Ascending aorta (tissue), 2 donors: ENCODE measurements at regions not wholly inside any gene's neighbourhood (a gene's known extent, or its start where the extent isn't known, plus 50 kb on each side); places are given as distances from the start of the nearest gene placed in this dataset.

ENCODE experiments used
- DNase-seq, 2 donors: peaks; one replicate each; pipeline ENCODE4 v3.0.0-alpha.2; 2019; ENCODE audit warnings: low spot score in 2 of 2
- H3K27ac ChIP-seq, 2 donors: fragments of 200-600 bp; sonication (generic); one replicate each; pipeline ENCODE4 v1.5.1; 2016 to 2017; ENCODE audit warnings: mild to moderate bottlenecking in 1 of 2
- H3K27me3 ChIP-seq: fragments of 200-600 bp; sonication (generic); one replicate; pipeline ENCODE4 v1.5.1; 2017
- H3K36me3 ChIP-seq, 2 donors: fragments of 200-600 bp; sonication (generic); one replicate each; pipeline ENCODE4 v1.5.1; 2016
- H3K4me1 ChIP-seq, 2 donors: fragments of 200-600 bp; sonication (generic); one replicate each; pipeline ENCODE4 v1.5.1; 2016 to 2017; ENCODE audit warnings: mild to moderate bottlenecking in 1 of 2
- H3K4me3 ChIP-seq, 2 donors: fragments of 200-600 bp; sonication (generic); one replicate each; pipeline ENCODE4 v1.5.1; 2016 to 2017; ENCODE audit warnings: mild to moderate bottlenecking in 1 of 2
- H3K9me3 ChIP-seq, 2 donors: fragments of 200-600 bp; sonication (generic); one replicate each; pipeline ENCODE4 v1.5.1; 2016
- intact Hi-C: fragments of 100-400 bp; cut with DNase I; formaldehyde crosslinking; loops from one replicate; pipeline ENCODE4 v1.15.1; 2023
- TF ChIP-seq, protein P1 (sequence below), 3 experiments: fragments of 200-600 bp in 2 of 3; fragments of 450-650 bp in 1 of 3; sonication (generic) in 2 of 3; IDR thresholded peaks; one replicate each; pipeline ENCODE4 v1.5.1; 2016 to 2019; ENCODE audit warnings: antibody characterized with exemption in 3 of 3, mild to moderate bottlenecking in 1 of 3, moderate library complexity in 1 of 3

DNA sequence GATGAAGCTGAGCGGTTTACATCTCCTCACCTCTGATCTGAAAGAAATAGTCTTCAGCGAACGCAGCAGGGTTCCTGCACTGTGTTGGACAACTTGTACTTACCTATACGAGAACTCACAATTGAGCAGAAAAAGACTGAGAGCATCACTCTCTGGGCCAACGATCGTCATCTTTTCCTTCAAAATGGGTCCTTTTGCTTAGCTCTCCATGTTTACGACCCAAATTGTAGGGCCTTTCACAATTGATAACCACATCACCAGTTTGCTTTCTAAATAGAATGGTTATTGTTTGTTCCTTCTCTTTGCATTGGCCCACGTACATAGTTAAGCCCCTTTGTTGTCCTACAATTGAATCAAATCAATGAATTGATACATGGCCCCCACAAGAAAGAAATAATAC, 110.0 kb upstream of the DMRT1 start:
- peak in 1 of 2 donors; percentile 39 for DNase-seq
- H3K4me1 ChIP-seq: peaks cover 18 to 52% of the 10 kb centered on the region in 2 donors
- H3K9me3 ChIP-seq: no peaks in the 10 kb centered on the region
- intact Hi-C loops: no loop called here
- no peaks in the 10 kb centered on the region for H3K27me3 ChIP-seq
- TF ChIP-seq, protein P1, sequence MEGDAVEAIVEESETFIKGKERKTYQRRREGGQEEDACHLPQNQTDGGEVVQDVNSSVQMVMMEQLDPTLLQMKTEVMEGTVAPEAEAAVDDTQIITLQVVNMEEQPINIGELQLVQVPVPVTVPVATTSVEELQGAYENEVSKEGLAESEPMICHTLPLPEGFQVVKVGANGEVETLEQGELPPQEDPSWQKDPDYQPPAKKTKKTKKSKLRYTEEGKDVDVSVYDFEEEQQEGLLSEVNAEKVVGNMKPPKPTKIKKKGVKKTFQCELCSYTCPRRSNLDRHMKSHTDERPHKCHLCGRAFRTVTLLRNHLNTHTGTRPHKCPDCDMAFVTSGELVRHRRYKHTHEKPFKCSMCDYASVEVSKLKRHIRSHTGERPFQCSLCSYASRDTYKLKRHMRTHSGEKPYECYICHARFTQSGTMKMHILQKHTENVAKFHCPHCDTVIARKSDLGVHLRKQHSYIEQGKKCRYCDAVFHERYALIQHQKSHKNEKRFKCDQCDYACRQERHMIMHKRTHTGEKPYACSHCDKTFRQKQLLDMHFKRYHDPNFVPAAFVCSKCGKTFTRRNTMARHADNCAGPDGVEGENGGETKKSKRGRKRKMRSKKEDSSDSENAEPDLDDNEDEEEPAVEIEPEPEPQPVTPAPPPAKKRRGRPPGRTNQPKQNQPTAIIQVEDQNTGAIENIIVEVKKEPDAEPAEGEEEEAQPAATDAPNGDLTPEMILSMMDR (IDR thresholded peaks at IDR 0.05): no peak
- peak overlapping the region; percentile 91 to 95 for H3K27ac ChIP-seq
- H3K4me3 ChIP-seq: no peak overlapping the region
- peaks cover 21 to 34% of the 10 kb centered on the region in 2 donors for H3K36me3 ChIP-seq

- no peak overlapping the region for H3K4me3 ChIP-seq
- peaks cover 39 to 51% of the 10 kb centered on the region in 2 donors for H3K36me3 ChIP-seq
- TF ChIP-seq, protein P1 (IDR thresholded peaks at IDR 0.05): no peak
- peak overlapping the region; percentile 92 to 95 for H3K27ac ChIP-seq
- H3K27me3 ChIP-seq: no peaks in the 10 kb centered on the region
- H3K9me3 ChIP-seq: no peaks in the 10 kb centered on the region
- intact Hi-C loops: loop anchor here (2.0 to 5.0 kb wide), 3 partner anchors 20 to 118 kb away; no protein-coding TSS in a partner anchor
- peak; percentile 40 to 91 for DNase-seq
- peaks cover 27 to 70% of the 10 kb centered on the region in 2 donors for H3K4me1 ChIP-seq
Observed at GRCh38 chr9:734831-735511, 106.5 kb upstream of the DMRT1 start.

- TF ChIP-seq, protein P1 (IDR thresholded peaks at IDR 0.05): no peak
- Histone ChIP-seq H3K27ac (peak overlapping the region; percentile 92 to 95), H3K4me3 (no peak overlapping the region), H3K4me1 (peaks cover 27 to 68% of the 10 kb centered on the region in 2 donors), H3K9me3 (no peaks in the 10 kb centered on the region), H3K36me3 (peaks cover 53 to 63% of the 10 kb centered on the region in 2 donors), H3K27me3 (no peaks in the 10 kb centered on the region)
- DNase-seq: peak in 1 of 2 donors; percentile 53
- intact Hi-C loops: loop anchor here (1.0 to 5.0 kb wide), 2 partner anchors 15 to 120 kb away; no protein-coding TSS in a partner anchor
Observed at GRCh38 chr9:737400-738120, 103.9 kb upstream of the DMRT1 start.

GRCh38 chr9:738209-738915, 103.1 kb upstream of the DMRT1 start:
- peak overlapping the region in 1 of 2 donors; percentile 39 for H3K4me3 ChIP-seq
- intact Hi-C loops: loop anchor here (5.0 kb wide), 1 partner anchor 121 kb away; no protein-coding TSS in a partner anchor
- peak in 1 of 2 donors; percentile 93 for DNase-seq
- peaks cover 27 to 72% of the 10 kb centered on the region in 2 donors for H3K4me1 ChIP-seq
- H3K27ac ChIP-seq: peak overlapping the region; percentile 92 to 95
- H3K36me3 ChIP-seq: peaks cover 60 to 69% of the 10 kb centered on the region in 2 donors
- H3K27me3 ChIP-seq: no peaks in the 10 kb centered on the region
- TF ChIP-seq, protein P1 (IDR thresholded peaks at IDR 0.05): no peak
- H3K9me3 ChIP-seq: no peaks in the 10 kb centered on the region

DNA sequence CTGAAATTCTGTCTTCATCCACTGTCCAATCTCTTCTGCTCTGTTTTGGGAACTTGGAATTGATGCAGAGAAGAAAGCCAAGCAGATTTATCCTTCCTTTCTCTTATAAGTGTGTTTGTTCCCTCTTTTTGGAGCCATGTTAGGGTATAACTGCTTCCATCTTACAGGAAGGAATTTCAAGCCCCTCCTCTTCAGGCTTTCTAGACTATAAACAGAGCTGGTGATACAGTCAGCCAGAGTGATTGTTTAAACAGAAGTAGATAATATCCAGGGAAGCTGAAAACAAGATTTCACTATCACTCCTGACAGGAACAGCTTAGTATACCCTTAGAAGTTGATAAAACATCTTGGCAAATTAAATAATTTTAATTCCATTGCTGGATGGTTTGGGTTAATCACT, 102.1 kb upstream of the DMRT1 start:
- H3K4me3 ChIP-seq: no peak overlapping the region
- H3K27me3 ChIP-seq: no peaks in the 10 kb centered on the region
- peaks cover 60 to 73% of the 10 kb centered on the region in 2 donors for H3K36me3 ChIP-seq
- H3K27ac ChIP-seq: peak overlapping the region; percentile 92 to 95
- no peaks in the 10 kb centered on the region for H3K9me3 ChIP-seq
- peaks cover 19 to 67% of the 10 kb centered on the region in 2 donors for H3K4me1 ChIP-seq
- intact Hi-C loops: loop anchor here (5.0 kb wide), 1 partner anchor 122 kb away; no protein-coding TSS in a partner anchor
- TF ChIP-seq, protein P1 (IDR thresholded peaks at IDR 0.05): no peak
- DNase-seq: no peak
